ENCODE measurements at regions not wholly inside any gene's neighbourhood (a gene's known extent, or its start where the extent isn't known, plus 50 kb on each side); places are given as distances from the start of the nearest gene placed in this dataset.
A peak's percentile ranks its signal among the peaks of the same experiment; 100 is the strongest.

- intact Hi-C loops (cut with DNase I), result no loop called here
- WGBS, 3 donors, result 95 to 99% (median 95%) methylated on average over 3 of the region's 3 CpGs
- H3K27ac ChIP-seq, result no peak overlapping the region
- H3K36me3 ChIP-seq, result no peaks in the 10 kb centered on the region
- no peaks in the 10 kb centered on the region for H3K9me3 ChIP-seq
- DNase-seq, result no peak
- H3K4me1 ChIP-seq (ENCODE audit: insufficient read depth), result peaks cover 29% of the 10 kb centered on the region
- no peak overlapping the region for H3K4me3 ChIP-seq
- no peaks in the 10 kb centered on the region for H3K27me3 ChIP-seq
- TF ChIP-seq POLR2A (IDR thresholded peaks at IDR 0.05), result no peak
- TF ChIP-seq, protein P1, sequence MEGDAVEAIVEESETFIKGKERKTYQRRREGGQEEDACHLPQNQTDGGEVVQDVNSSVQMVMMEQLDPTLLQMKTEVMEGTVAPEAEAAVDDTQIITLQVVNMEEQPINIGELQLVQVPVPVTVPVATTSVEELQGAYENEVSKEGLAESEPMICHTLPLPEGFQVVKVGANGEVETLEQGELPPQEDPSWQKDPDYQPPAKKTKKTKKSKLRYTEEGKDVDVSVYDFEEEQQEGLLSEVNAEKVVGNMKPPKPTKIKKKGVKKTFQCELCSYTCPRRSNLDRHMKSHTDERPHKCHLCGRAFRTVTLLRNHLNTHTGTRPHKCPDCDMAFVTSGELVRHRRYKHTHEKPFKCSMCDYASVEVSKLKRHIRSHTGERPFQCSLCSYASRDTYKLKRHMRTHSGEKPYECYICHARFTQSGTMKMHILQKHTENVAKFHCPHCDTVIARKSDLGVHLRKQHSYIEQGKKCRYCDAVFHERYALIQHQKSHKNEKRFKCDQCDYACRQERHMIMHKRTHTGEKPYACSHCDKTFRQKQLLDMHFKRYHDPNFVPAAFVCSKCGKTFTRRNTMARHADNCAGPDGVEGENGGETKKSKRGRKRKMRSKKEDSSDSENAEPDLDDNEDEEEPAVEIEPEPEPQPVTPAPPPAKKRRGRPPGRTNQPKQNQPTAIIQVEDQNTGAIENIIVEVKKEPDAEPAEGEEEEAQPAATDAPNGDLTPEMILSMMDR (IDR thresholded peaks at IDR 0.05), result no peak
- TF ChIP-seq EP300 (IDR thresholded peaks at IDR 0.05), result no peak
Observed at GRCh38 chr12:123100882-123101281, 50.0 kb downstream of the PITPNM2 start.

DNA sequence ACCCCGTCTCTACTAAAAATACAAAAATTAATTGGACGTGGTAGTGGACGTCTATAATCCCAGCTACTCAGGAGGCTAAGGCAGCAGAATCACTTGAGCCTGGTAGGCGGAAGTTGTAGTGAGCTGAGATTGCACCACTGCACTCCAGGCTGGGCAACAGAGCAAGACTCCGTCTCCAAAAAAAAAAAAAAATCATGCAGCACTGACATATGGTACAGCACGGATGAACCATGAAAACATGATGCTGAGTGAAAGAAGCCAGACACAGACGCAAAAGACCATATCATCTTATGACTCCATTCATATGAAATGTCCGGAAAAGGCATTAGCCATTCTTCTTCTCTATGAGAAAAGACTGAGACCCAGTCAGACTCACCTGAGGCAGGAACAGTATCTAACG, 50.4 kb downstream of the PITPNM2 start:
- peaks cover 32% of the 10 kb centered on the region for H3K4me1 ChIP-seq (ENCODE audit: insufficient read depth)

DNA sequence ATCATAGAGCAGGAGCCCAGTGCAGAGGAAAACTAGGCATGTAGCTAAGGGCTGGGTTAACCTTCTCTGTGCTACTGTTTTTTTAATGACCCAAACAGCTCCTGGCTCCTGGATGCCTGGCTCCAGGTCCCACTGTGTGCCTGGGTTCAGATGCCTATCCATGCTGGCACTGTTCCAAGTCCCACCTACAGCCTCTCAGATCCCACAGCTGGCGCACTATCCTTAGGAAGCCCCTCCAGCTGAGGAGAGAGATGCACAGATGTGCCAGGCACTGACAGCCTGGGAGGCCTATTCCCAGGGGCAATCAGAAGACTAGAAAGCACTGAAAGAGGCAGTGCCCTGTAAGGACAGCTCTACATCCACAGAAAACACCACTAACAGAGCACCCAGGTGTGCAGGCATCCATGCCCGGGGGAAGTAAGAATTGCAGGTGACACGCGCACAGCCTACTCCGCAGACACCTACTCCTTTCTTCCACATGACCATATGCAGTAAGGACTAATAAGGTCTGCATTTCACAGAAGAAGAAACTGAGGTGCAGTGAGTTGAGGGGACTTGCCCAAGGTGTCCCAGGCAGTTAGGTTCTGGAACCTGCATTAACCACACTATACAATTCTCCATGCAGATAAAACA, 51.2 kb downstream of the PITPNM2 start:
- 95 to 97% (median 96%) methylated on average over 5 of the region's 5 CpGs for WGBS, 3 donors
- no peaks in the 10 kb centered on the region for H3K36me3 ChIP-seq
- H3K4me3 ChIP-seq, result no peak overlapping the region
- peaks cover 37% of the 10 kb centered on the region for H3K4me1 ChIP-seq (ENCODE audit: insufficient read depth)
- no peaks in the 10 kb centered on the region for H3K9me3 ChIP-seq
- peak overlapping the region in 1 of 2 donors; percentile 80 for H3K27ac ChIP-seq
- no peak for DNase-seq
- intact Hi-C loops (cut with DNase I), result no loop called here
- TF ChIP-seq EP300 (IDR thresholded peaks at IDR 0.05) (no peak), POLR2A (IDR thresholded peaks at IDR 0.05) (no peak)
- TF ChIP-seq, protein P1 (IDR thresholded peaks at IDR 0.05), result no peak
- no peaks in the 10 kb centered on the region for H3K27me3 ChIP-seq

More for the DNA sequence above, 50.4 kb downstream of the PITPNM2 start:
- no peak overlapping the region for H3K4me3 ChIP-seq
- no peaks in the 10 kb centered on the region for H3K36me3 ChIP-seq
- TF ChIP-seq POLR2A (IDR thresholded peaks at IDR 0.05), result no peak
- TF ChIP-seq, protein P1 (IDR thresholded peaks at IDR 0.05), result no peak
- no peak for TF ChIP-seq EP300 (IDR thresholded peaks at IDR 0.05)
- H3K27ac ChIP-seq, result no peak overlapping the region
- no peaks in the 10 kb centered on the region for H3K9me3 ChIP-seq
- 91 to 96% (median 91%) methylated on average over 9 of the region's 9 CpGs for WGBS, 3 donors
- no peaks in the 10 kb centered on the region for H3K27me3 ChIP-seq
- intact Hi-C loops (cut with DNase I), result no loop called here
- DNase-seq, result no peak

GRCh38 chr12:123098780-123099179, 52.1 kb downstream of the PITPNM2 start:
- H3K4me1 ChIP-seq (ENCODE audit: insufficient read depth), result peaks cover 46% of the 10 kb centered on the region
- H3K9me3 ChIP-seq, result no peaks in the 10 kb centered on the region
- WGBS, 3 donors, result 79 to 94% (median 90%) methylated on average over 2 of the region's 2 CpGs
- peak overlapping the region in 1 of 2 donors; percentile 80 for H3K27ac ChIP-seq
- intact Hi-C loops (cut with DNase I), result no loop called here
- TF ChIP-seq, protein P1 (IDR thresholded peaks at IDR 0.05), result no peak
- TF ChIP-seq EP300 (IDR thresholded peaks at IDR 0.05) (no peak), POLR2A (IDR thresholded peaks at IDR 0.05) (no peak)
- DNase-seq, result no peak
- no peak overlapping the region for H3K4me3 ChIP-seq
- no peaks in the 10 kb centered on the region for H3K27me3 ChIP-seq
- H3K36me3 ChIP-seq, result no peaks in the 10 kb centered on the region

Measured in ovary (tissue), 7 donors.